ENCODE measurements at regions not wholly inside any gene's neighbourhood (a gene's known extent, or its start where the extent isn't known, plus 50 kb on each side); places are given as distances from the start of the nearest gene placed in this dataset.

- TF ChIP-seq SIN3A (IDR thresholded peaks at IDR 0.05; ENCODE audit: borderline replicate concordance, insufficient read depth, low read length) (no peak), TAF1 (IDR thresholded peaks at IDR 0.05; ENCODE audit: borderline replicate concordance, insufficient read depth, low read length) (no peak), FOXP2 (optimal IDR thresholded peaks at IDR 0.05; ENCODE audit: borderline replicate concordance, extremely low read depth, extremely low read length, insufficient read depth) (no peak), REST (IDR thresholded peaks at IDR 0.05; ENCODE audit: insufficient read depth in 1 of 2, low read depth in 2 of 2, low read length in 2 of 2) (no peak), POLR2AphosphoS5 (IDR thresholded peaks at IDR 0.05; ENCODE audit: low read depth, low read length) (no peak)
Measured at GRCh38 chr4:13219971-13220370, 264.2 kb downstream of the RAB28 start.

- TF ChIP-seq TAF1 (IDR thresholded peaks at IDR 0.05; ENCODE audit: borderline replicate concordance, insufficient read depth, low read length), result no peak
- TF ChIP-seq FOXP2 (optimal IDR thresholded peaks at IDR 0.05; ENCODE audit: borderline replicate concordance, extremely low read depth, extremely low read length, insufficient read depth), result no peak
- TF ChIP-seq POLR2AphosphoS5 (IDR thresholded peaks at IDR 0.05; ENCODE audit: low read depth, low read length), result no peak
- no peak for TF ChIP-seq SIN3A (IDR thresholded peaks at IDR 0.05; ENCODE audit: borderline replicate concordance, insufficient read depth, low read length)
- no peak for TF ChIP-seq REST (IDR thresholded peaks at IDR 0.05; ENCODE audit: insufficient read depth in 1 of 2, low read depth in 2 of 2, low read length in 2 of 2)
Measured at GRCh38 chr4:13218326-13218958, 265.7 kb downstream of the RAB28 start.

- no peak for TF ChIP-seq SIN3A (IDR thresholded peaks at IDR 0.05; ENCODE audit: borderline replicate concordance, insufficient read depth, low read length)
Measured at GRCh38 chr4:13215560-13215959, 268.6 kb downstream of the RAB28 start.

GRCh38 chr4:13212936-13213335 is 271.2 kb downstream of the RAB28 start:
- TF ChIP-seq POLR2AphosphoS5 (IDR thresholded peaks at IDR 0.05; ENCODE audit: low read depth, low read length) (no peak), REST (IDR thresholded peaks at IDR 0.05; ENCODE audit: insufficient read depth in 1 of 2, low read depth in 2 of 2, low read length in 2 of 2) (no peak), TAF1 (IDR thresholded peaks at IDR 0.05; ENCODE audit: borderline replicate concordance, insufficient read depth, low read length) (no peak), FOXP2 (optimal IDR thresholded peaks at IDR 0.05; ENCODE audit: borderline replicate concordance, extremely low read depth, extremely low read length, insufficient read depth) (no peak), SIN3A (IDR thresholded peaks at IDR 0.05; ENCODE audit: borderline replicate concordance, insufficient read depth, low read length) (no peak)

- TF ChIP-seq FOXP2 (optimal IDR thresholded peaks at IDR 0.05; ENCODE audit: borderline replicate concordance, extremely low read depth, extremely low read length, insufficient read depth), result no peak
- TF ChIP-seq TAF1 (IDR thresholded peaks at IDR 0.05; ENCODE audit: borderline replicate concordance, insufficient read depth, low read length), result no peak
- no peak for TF ChIP-seq SIN3A (IDR thresholded peaks at IDR 0.05; ENCODE audit: borderline replicate concordance, insufficient read depth, low read length)
- no peak for TF ChIP-seq POLR2AphosphoS5 (IDR thresholded peaks at IDR 0.05; ENCODE audit: low read depth, low read length)
- TF ChIP-seq REST (IDR thresholded peaks at IDR 0.05; ENCODE audit: insufficient read depth in 1 of 2, low read depth in 2 of 2, low read length in 2 of 2), result no peak
Measured at GRCh38 chr4:13209600-13209999, 274.5 kb downstream of the RAB28 start.
